LNCAP (cell line): ENCODE measurements at regions not wholly inside any gene's neighbourhood (a gene's known extent, or its start where the extent isn't known, plus 50 kb on each side); places are given as distances from the start of the nearest gene placed in this dataset.

Experiments
- TF ChIP-seq, protein P1 (sequence below): fragments of 450-650 bp; IDR thresholded peaks from 2 replicates; pipeline ENCODE4 v1.5.1; 2017; ENCODE audit warnings: mild to moderate bottlenecking

DNA sequence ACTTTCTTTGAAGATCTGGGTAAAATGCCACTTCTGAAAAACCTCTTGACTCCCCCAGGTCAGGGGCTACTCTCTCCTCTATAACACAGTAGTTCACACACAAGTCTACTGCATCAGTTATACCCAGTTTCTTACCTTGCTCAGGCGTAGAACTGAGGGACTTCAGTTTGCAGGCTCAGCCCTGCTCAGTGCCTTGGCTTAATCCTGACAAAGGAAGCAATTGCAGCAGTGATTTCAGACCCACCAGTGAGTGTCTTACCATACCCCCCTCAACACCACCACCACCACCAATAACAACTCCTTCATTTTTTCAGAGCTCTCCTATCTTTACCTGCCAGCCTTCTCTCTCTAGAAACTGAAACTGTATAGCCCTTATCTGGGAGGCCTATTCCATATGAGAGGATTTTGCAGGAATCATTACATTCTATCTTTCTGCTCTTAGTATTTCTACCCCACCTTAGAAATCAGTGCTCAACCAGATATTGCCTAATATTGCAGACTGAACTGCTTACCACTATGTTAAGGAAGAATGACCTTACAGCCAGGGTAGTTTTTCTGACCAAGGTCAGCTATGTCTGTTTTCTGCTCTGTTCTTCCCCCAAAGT lies 105.5 kb upstream of the S1PR1 start:
- TF ChIP-seq, protein P1, sequence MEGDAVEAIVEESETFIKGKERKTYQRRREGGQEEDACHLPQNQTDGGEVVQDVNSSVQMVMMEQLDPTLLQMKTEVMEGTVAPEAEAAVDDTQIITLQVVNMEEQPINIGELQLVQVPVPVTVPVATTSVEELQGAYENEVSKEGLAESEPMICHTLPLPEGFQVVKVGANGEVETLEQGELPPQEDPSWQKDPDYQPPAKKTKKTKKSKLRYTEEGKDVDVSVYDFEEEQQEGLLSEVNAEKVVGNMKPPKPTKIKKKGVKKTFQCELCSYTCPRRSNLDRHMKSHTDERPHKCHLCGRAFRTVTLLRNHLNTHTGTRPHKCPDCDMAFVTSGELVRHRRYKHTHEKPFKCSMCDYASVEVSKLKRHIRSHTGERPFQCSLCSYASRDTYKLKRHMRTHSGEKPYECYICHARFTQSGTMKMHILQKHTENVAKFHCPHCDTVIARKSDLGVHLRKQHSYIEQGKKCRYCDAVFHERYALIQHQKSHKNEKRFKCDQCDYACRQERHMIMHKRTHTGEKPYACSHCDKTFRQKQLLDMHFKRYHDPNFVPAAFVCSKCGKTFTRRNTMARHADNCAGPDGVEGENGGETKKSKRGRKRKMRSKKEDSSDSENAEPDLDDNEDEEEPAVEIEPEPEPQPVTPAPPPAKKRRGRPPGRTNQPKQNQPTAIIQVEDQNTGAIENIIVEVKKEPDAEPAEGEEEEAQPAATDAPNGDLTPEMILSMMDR, result no peak

DNA sequence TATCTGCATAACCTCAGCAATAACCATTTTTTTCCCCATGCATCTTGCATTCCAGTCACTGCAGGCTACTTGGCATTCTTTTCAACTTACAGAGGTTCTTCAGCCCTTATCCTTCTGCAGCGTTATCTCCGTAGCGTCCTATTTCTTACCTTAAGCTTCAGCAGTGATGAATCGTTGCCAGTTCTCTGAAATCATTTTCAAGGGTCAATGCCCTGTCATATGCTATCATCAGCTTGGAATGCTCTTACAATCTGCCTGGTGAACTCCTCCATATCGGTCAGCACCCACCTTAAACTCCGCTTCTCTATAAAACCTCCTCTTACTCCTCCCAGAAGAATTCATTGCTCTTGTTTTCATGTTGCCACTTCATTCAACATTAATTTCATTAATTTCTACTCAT lies 105.1 kb upstream of the DPH5 start:
- TF ChIP-seq, protein P1, result no peak

DNA sequence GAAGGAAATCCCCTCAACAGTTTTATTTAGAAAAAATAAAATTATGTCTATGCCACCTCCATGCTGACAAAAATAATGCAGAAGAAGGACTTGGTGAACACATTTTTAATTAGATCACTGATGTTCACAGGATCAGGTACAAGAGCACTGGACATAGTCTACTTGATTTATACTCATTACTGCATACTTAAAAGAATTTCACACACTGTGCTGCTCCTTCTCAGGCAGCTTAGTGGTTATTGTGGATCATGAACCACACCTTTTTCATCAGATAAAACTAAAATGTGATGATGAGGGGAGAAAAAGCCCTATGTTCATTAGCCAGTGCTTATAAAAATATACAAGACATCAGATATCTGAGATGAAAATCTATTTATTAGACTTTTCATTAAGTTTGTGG lies 103.3 kb upstream of the DPH5 start:
- TF ChIP-seq, protein P1, result no peak

DNA sequence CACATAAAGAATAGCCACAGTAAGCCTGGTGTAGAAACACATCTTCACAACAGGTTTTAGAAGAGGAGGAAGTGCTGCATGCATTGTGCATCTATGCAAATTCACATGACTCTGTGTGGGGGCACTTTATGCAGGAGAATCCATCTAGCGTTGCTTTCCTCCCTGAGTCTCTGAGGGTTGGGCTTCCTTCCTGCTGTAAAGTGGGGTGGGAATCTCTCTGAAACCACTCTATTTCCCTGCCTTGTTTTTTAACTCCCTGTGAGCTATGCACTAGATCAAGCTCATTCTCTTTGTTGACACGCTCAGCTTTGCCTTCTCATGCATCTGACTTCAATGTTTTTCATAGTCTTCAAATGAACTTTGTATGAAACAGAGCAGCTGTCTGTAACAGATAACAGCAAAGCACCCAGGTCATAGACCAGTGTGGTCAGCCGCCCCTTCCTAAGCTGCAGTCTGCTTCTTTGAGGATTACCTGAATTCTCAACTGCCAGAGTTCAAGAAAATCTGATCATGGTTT lies 102.7 kb upstream of the DPH5 start:
- TF ChIP-seq, protein P1, result no peak

DNA sequence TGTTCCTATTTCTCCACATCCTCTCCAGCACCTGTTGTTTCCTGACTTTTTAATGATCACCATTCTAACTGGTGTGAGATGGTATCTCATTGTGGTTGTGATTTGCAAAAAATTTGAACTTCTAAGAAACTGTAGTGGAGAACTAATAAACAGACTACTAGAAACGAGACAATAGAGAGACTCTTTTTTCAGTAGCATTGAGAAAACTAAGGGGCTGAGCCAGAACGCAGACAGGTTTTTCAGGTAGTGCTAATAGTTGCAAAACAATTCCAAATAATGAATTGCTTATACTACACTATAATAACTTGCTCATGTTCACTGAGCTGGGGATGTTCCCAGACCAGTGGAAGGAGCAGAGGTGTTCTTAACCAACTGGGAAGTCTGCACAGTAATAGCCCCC lies 98.8 kb upstream of the DPH5 start:
- TF ChIP-seq, protein P1, result no peak

DNA sequence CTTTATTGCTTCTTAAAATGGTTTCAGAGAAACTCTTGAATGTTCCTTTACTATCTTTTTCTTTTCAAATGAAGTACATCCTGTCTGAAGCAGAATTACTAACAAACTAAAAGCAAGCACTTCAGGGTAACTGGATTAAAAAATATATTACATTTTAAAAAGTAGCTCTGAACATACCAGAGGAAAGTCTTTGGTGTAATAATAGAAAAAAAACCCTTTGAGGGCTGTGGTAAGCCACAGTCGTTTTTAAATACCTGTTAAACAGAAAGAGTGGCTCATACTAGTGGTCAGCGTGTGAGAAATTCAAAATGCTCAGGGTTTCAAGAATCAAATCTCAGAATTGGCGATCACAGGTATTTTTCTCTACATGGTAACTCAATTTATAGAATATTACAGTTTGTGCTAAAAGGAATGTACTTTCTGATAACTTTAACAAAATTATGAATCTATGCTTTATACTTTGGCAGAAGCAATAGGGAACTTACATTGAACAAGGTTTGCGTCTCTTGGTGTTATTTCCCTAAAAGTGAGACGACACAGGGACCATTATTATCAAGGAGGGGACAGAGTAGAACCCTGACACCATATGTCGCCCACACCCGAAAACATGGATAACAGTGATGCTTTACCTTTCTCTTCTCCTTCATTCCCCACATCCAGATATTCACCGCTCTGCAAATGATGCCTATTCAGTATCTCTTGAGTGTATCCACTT lies 97.0 kb upstream of the DPH5 start:
- TF ChIP-seq, protein P1, result no peak

DNA sequence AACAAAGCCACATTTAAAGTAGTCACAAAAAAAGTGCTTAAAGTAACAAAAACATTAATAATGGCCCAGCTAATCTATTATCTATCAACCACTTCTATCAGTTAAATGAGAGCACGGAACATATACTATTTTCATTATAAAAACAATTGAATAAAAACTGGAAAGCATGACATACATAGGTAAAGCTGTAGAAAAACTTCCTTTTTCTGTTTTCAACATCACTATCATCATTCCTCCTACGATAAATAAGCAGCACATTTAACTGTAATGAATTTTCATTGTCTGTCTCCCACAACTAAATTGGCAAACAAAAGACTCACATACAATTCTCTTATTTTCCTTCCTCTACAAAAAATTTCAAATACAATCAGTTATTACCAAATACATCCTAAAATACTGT lies 96.4 kb upstream of the DPH5 start:
- TF ChIP-seq, protein P1, result no peak
